ENCODE measurements at regions not wholly inside any gene's neighbourhood (a gene's known extent, or its start where the extent isn't known, plus 50 kb on each side); places are given as distances from the start of the nearest gene placed in this dataset.

- no peak for ATAC-seq
- Histone ChIP-seq H3K27ac (no peak overlapping the region), H3K4me3 (no peak overlapping the region), H3K27me3 (no peaks in the 10 kb centered on the region), H3K4me1 (peaks cover 0 to 10% (median 0%) of the 10 kb centered on the region in 9 donors), H3K9me3 (peaks cover 0 to 8% (median 0%) of the 10 kb centered on the region in 11 donors), H3K36me3 (no peaks in the 10 kb centered on the region)
- WGBS, 2 donors: 20 to 33% methylated on average over 1 of the region's 1 CpG
- intact Hi-C loops (cut with DNase I): no loop called here
- no peak for TF ChIP-seq CTCF (IDR thresholded peaks at IDR 0.05)
- no peak for DNase-seq
These were observed 277.8 kb downstream of the LTN1 start for GRCh38 chr21:28714777-28715464.

GRCh38 chr21:28712411-28712810 lies 280.3 kb downstream of the LTN1 start:
- Histone ChIP-seq H3K36me3 (no peaks in the 10 kb centered on the region), H3K4me1 (peaks cover 0 to 10% (median 0%) of the 10 kb centered on the region in 9 donors), H3K9me3 (peaks cover 0 to 18% (median 0%) of the 10 kb centered on the region in 11 donors), H3K27ac (no peak overlapping the region), H3K27me3 (no peaks in the 10 kb centered on the region), H3K4me3 (no peak overlapping the region)
- no peak for TF ChIP-seq CTCF (IDR thresholded peaks at IDR 0.05)
- intact Hi-C loops (cut with DNase I): no loop called here
- ATAC-seq: no peak
- DNase-seq: no peak

GRCh38 chr21:28705616-28706015 lies 287.1 kb downstream of the LTN1 start:
- no peaks in the 10 kb centered on the region for H3K36me3 ChIP-seq
- ATAC-seq (no peak), DNase-seq (no peak)
- TF ChIP-seq CTCF (IDR thresholded peaks at IDR 0.05): no peak
- peaks cover 0 to 24% (median 0%) of the 10 kb centered on the region in 11 donors for H3K9me3 ChIP-seq
- intact Hi-C loops (cut with DNase I): loop anchor here in 1 of 10 donors (2.0 kb wide), 1 partner anchor 33 kb away; no protein-coding TSS in a partner anchor
- peaks cover 0 to 19% (median 4%) of the 10 kb centered on the region in 9 donors for H3K4me1 ChIP-seq
- no peaks in the 10 kb centered on the region for H3K27me3 ChIP-seq
- no peak overlapping the region for H3K4me3 ChIP-seq
- no peak overlapping the region for H3K27ac ChIP-seq
- 71 to 83% methylated on average over 4 of the region's 4 CpGs for WGBS, 2 donors

DNA sequence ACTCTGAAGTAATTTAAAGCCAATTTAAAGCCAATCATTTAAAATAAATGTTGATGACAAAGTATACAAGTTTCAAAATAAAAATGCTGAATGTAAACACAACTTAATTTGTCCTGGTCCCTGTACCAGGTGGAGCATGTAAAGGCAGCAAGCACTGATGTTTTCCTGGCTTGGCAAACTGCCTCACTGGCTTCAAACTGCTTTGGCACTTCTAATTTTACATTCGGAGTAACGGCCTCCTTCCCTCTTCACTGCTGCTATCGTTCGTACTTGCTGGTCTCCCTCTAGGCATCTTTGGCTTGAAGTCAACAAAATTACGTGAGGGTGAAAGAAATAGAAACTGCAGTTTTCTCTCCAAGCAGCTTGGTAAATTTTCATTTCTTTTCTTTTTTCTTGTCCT lies 287.9 kb downstream of the LTN1 start:
- no peak for TF ChIP-seq CTCF (IDR thresholded peaks at IDR 0.05)
- Histone ChIP-seq H3K4me1 (peaks cover 0 to 19% (median 4%) of the 10 kb centered on the region in 9 donors), H3K9me3 (peaks cover 0 to 24% (median 0%) of the 10 kb centered on the region in 11 donors), H3K27ac (peak overlapping the region in 3 of 10 donors; percentile 1 to 30 (median 25)), H3K27me3 (no peaks in the 10 kb centered on the region), H3K36me3 (no peaks in the 10 kb centered on the region), H3K4me3 (no peak overlapping the region)
- ATAC-seq (peak; percentile 7 to 97 (median 82)), DNase-seq (peak; percentile 14 to 75)
- 15 to 25% methylated on average over 5 of the region's 5 CpGs for WGBS, 2 donors
- intact Hi-C loops (cut with DNase I): loop anchor here in 1 of 10 donors (2.0 kb wide), 1 partner anchor 34 kb away; no protein-coding TSS in a partner anchor

All from heart right ventricle (tissue), 16 donors.